OCI-LY7 (cell line): ENCODE measurements at regions not wholly inside any gene's neighbourhood (a gene's known extent, or its start where the extent isn't known, plus 50 kb on each side); places are given as distances from the start of the nearest gene placed in this dataset.

Source experiments
- BruUV-seq: library from RNA; stranded (reverse); fragments of 400-500 nt; replicated peaks from 2 replicates; lab custom pipeline; 2021; lab: Mats Ljungman, UMichigan
- CTCF ChIA-PET: fragments of 300-600 bp; sonication (Branson Sonifier 250); formaldehyde crosslinking; loops from one replicate; lab custom pipeline; 2022; ENCODE audit warnings: antibody characterized with exemption; ENCODE audit not compliant: unreplicated experiment; lab: Charles Lee
- POLR2A ChIA-PET: fragments of 300-600 bp; sonication (Branson Sonifier 250); formaldehyde crosslinking; loops from one replicate; lab custom pipeline; 2022; ENCODE audit warnings: antibody characterized with exemption; lab: Charles Lee
- DNase-seq: peaks from one replicate; pipeline ENCODE4 v3.0.0-alpha.2; 2015; ENCODE audit warnings: low spot score
- H2AFZ ChIP-seq: fragments of 200-600 bp; sonication (generic), shearing (Covaris generic); 2 replicates; pipeline ENCODE4 v1.6.1; 2014; ENCODE audit warnings: mild to moderate bottlenecking, antibody characterized with exemption, low read length, moderate library complexity
- H3K27ac ChIP-seq: fragments of 200-600 bp; sonication (generic); 2 replicates; pipeline ENCODE4 v1.5.1; 2014; ENCODE audit warnings: mixed run types, low read depth, mild to moderate bottlenecking, moderate library complexity, low read length, inconsistent platforms; ENCODE audit not compliant: poor library complexity, severe bottlenecking
- H3K36me3 ChIP-seq: fragments of 200-600 bp; sonication (generic); 2 replicates; pipeline ENCODE4 v1.6.1; 2014; ENCODE audit warnings: mild to moderate bottlenecking, antibody characterized with exemption, low read length, moderate library complexity, mixed read lengths; ENCODE audit not compliant: insufficient read depth
- H3K4me1 ChIP-seq: fragments of 200-600 bp; sonication (generic); 2 replicates; pipeline ENCODE4 v1.5.1; 2014; ENCODE audit warnings: mild to moderate bottlenecking, low read length; ENCODE audit not compliant: insufficient read depth, poor library complexity, severe bottlenecking
- H3K4me2 ChIP-seq: fragments of 200-600 bp; sonication (generic); 2 replicates; pipeline ENCODE4 v1.6.1; 2014; ENCODE audit warnings: mild to moderate bottlenecking, low read length
- H3K4me3 ChIP-seq: fragments of 200-600 bp; sonication (generic); 2 replicates; pipeline ENCODE4 v1.5.1; 2014; ENCODE audit warnings: mild to moderate bottlenecking, low read depth, low read length; ENCODE audit not compliant: poor library complexity, severe bottlenecking
- H3K79me2 ChIP-seq: fragments of 200-600 bp; sonication (generic); 2 replicates; pipeline ENCODE4 v1.6.1; 2016; ENCODE audit warnings: low read depth, mild to moderate bottlenecking, low read length, moderate library complexity, mixed read lengths; ENCODE audit not compliant: insufficient read depth
- H3K9me2 ChIP-seq: fragments of 200-600 bp; sonication (generic); 2 replicates; pipeline ENCODE4 v1.6.1; 2016; ENCODE audit warnings: mild to moderate bottlenecking, low read length, mixed read lengths; ENCODE audit not compliant: insufficient read depth
- H3K9me3 ChIP-seq: fragments of 200-600 bp; sonication (generic); 2 replicates; pipeline ENCODE4 v1.6.1; 2014; ENCODE audit warnings: mild to moderate bottlenecking, mixed run types, low read length, mixed read lengths
- H4K20me1 ChIP-seq: fragments of 200-600 bp; sonication (generic); 2 replicates; pipeline ENCODE4 v1.6.1; 2014; ENCODE audit warnings: mild to moderate bottlenecking, antibody characterized with exemption, low read length, moderate library complexity, mixed read lengths; ENCODE audit not compliant: insufficient read depth
- EZH2phosphoT487 ChIP-seq: fragments of 200-600 bp; sonication (generic); IDR thresholded peaks from 2 replicates; pipeline ENCODE4 v1.6.1; 2018; ENCODE audit warnings: low read depth, borderline replicate concordance, mild to moderate bottlenecking, mixed run types, antibody characterized with exemption, low read length, moderate library complexity, mixed read lengths
- intact Hi-C: fragments of 100-400 bp; cut with micrococcal nuclease; formaldehyde crosslinking; loops from one replicate; pipeline ENCODE4 v1.10.0; 2022; ENCODE audit not compliant: unreplicated experiment
- TF ChIP-seq, protein P1 (sequence below): fragments of 200-600 bp; sonication (generic); conservative IDR thresholded peaks from 2 replicates; pipeline ENCODE4 v1.5.1; 2014; ENCODE audit warnings: mild to moderate bottlenecking, antibody characterized with exemption, low read length, moderate library complexity, mixed read lengths

DNA sequence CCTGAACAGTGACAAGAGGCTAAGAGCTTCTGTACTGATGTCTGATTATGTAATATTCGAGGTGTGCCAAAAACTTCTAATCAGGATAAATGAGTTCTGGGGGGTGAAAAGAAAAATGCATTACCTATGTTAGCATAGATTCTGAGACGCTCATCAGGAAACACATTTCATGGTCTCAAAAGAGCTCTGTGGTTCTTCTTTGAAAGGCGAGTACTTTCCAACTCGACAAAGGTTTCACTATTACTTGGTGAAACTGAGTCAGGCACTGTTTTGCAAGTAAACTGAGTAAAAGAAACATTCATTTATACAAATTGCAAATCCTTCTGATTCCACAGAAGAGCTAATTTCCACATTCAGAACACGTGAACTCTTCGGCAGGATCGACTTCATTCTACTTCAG, 523.2 kb downstream of the GATA3 start:
- POLR2A ChIA-PET, result no interaction called here
- TF ChIP-seq, protein P1, sequence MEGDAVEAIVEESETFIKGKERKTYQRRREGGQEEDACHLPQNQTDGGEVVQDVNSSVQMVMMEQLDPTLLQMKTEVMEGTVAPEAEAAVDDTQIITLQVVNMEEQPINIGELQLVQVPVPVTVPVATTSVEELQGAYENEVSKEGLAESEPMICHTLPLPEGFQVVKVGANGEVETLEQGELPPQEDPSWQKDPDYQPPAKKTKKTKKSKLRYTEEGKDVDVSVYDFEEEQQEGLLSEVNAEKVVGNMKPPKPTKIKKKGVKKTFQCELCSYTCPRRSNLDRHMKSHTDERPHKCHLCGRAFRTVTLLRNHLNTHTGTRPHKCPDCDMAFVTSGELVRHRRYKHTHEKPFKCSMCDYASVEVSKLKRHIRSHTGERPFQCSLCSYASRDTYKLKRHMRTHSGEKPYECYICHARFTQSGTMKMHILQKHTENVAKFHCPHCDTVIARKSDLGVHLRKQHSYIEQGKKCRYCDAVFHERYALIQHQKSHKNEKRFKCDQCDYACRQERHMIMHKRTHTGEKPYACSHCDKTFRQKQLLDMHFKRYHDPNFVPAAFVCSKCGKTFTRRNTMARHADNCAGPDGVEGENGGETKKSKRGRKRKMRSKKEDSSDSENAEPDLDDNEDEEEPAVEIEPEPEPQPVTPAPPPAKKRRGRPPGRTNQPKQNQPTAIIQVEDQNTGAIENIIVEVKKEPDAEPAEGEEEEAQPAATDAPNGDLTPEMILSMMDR, result no peak
- no peak for TF ChIP-seq EZH2phosphoT487
- Histone ChIP-seq H3K4me3 (no peak overlapping the region), H3K79me2 (no peaks in the 10 kb centered on the region), H3K27ac (no peak overlapping the region), H2AFZ (no peak overlapping the region), H3K4me2 (no peak overlapping the region), H3K9me2 (no peaks in the 10 kb centered on the region), H4K20me1 (no peaks in the 10 kb centered on the region), H3K36me3 (no peaks in the 10 kb centered on the region), H3K9me3 (no peaks in the 10 kb centered on the region), H3K4me1 (no peaks in the 10 kb centered on the region)
- DNase-seq, result no peak
- CTCF ChIA-PET, result no interaction called here
- intact Hi-C loops, result no loop called here
- no TSS peak for BruUV-seq

GRCh38 chr10:8581521-8582225, 527.2 kb downstream of the GATA3 start:
- TF ChIP-seq, protein P1, result no peak
- no peak for TF ChIP-seq EZH2phosphoT487
- no TSS peak for BruUV-seq
- CTCF ChIA-PET, result no interaction called here

GRCh38 chr10:8583096-8583495, 528.6 kb downstream of the GATA3 start:
- Histone ChIP-seq H3K4me1 (no peaks in the 10 kb centered on the region), H3K36me3 (no peaks in the 10 kb centered on the region), H3K27ac (no peak overlapping the region), H3K9me3 (no peaks in the 10 kb centered on the region), H3K9me2 (no peaks in the 10 kb centered on the region), H3K79me2 (no peaks in the 10 kb centered on the region), H4K20me1 (no peaks in the 10 kb centered on the region), H3K4me2 (no peak overlapping the region), H3K4me3 (no peak overlapping the region), H2AFZ (no peak overlapping the region)
- ChIA-PET CTCF (no interaction called here), POLR2A (no interaction called here)
- TF ChIP-seq, protein P1, result no peak
- TF ChIP-seq EZH2phosphoT487, result no peak
- intact Hi-C loops, result no loop called here
- BruUV-seq, result no TSS peak
- no peak for DNase-seq

More at GRCh38 chr10:8581521-8582225, 527.2 kb downstream of the GATA3 start:
- Histone ChIP-seq H3K27ac (no peak overlapping the region), H3K4me2 (no peak overlapping the region), H3K79me2 (no peaks in the 10 kb centered on the region), H4K20me1 (no peaks in the 10 kb centered on the region), H3K9me2 (no peaks in the 10 kb centered on the region), H3K4me3 (no peak overlapping the region), H3K4me1 (no peaks in the 10 kb centered on the region), H2AFZ (no peak overlapping the region), H3K9me3 (no peaks in the 10 kb centered on the region), H3K36me3 (no peaks in the 10 kb centered on the region)
- no peak for DNase-seq
- POLR2A ChIA-PET, result interaction anchor here (0.7 kb wide), 1 partner anchor 333 kb away, joined by 3 read pairs; no protein-coding TSS in a partner anchor
- intact Hi-C loops, result no loop called here
